GM19023 (cell line): ENCODE measurements at regions not wholly inside any gene's neighbourhood (a gene's known extent, or its start where the extent isn't known, plus 50 kb on each side); places are given as distances from the start of the nearest gene placed in this dataset.

Experiments used
- ATAC-seq: cut with Tn5 transposase; IDR thresholded peaks from one replicate; pipeline ENCODE4 v1.9.1; 2021; ENCODE audit warnings: mild to moderate bottlenecking, moderate library complexity; ENCODE audit not compliant: unreplicated experiment

DNA sequence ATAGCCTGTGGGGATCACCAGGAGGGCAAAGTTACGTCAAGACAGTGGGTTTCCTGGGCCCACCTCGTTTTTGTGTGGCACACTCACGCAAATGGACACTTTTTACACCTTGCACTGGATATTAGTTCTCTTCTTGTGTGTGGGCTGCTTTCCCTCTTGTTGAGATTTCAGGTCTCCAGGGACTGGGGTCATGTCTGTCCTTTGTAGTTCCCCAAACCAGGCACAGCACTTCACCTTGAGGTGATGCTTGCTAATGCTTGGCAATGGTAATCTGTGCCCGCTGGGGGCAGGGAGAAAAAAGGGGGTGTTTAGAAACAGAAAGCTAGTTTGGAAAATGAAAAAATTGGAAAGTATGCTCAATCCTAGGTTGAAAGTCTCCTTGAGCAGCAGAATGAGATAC, 195.3 kb downstream of the PTEN start:
- no peak for ATAC-seq

DNA sequence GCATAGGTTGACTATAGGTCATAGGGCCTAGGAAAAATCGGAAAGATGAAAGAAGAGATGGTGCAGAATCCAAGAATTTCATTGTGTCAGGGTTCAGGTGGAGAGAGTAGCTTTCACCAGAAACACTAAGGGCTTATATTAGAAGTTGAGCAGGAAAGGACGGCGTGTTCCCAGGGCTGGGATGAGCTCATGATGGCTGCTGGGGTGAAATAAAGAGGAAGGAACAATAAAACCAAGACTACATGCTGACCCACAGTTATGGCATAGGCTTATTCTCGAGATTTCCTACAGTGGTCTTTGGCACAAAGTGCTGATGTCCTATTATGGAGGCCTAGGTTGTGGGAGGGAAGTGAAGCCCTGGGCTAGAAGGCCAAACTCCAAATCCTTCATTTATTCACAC, 195.8 kb downstream of the PTEN start:
- ATAC-seq = no peak

DNA sequence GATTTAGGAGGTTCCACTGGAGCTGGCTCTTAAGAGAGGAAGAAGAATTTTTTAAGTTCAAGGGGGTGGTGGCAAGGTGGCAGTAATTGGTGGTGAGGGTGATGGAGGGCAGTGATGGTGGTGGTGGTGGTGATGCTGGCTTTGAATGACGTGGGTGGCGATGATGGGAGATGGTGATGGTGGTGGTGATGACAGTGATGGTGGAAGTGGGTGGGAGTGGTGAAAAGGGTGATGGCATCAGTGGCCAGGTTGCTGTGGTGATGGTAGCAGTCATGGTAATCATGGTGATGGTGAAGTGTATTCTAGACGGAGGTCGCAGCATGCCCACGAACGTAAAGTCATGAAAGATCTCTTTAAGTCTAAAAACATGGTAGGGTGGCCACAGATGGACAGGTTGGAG, 197.3 kb downstream of the PTEN start:
- no peak for ATAC-seq

DNA sequence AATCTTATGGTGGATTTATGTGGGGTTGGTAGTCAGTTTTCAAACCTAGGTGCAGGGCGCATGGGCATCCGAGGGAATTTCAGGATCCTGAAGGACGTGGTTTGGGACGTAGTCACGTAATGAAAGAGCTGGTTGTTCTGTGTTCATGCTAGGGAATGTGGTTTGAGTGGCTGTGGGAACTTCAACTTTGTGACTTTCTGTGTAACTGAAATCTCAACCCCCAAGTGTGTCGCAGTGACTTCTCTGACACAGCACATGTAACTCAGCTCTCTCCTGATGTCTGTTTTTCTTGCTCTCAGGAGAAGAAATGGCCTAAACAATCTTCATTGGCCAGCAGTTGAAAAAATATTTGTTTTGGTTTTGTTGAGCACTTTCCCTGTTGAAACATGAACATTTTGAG, 199.0 kb downstream of the PTEN start:
- ATAC-seq = no peak

DNA sequence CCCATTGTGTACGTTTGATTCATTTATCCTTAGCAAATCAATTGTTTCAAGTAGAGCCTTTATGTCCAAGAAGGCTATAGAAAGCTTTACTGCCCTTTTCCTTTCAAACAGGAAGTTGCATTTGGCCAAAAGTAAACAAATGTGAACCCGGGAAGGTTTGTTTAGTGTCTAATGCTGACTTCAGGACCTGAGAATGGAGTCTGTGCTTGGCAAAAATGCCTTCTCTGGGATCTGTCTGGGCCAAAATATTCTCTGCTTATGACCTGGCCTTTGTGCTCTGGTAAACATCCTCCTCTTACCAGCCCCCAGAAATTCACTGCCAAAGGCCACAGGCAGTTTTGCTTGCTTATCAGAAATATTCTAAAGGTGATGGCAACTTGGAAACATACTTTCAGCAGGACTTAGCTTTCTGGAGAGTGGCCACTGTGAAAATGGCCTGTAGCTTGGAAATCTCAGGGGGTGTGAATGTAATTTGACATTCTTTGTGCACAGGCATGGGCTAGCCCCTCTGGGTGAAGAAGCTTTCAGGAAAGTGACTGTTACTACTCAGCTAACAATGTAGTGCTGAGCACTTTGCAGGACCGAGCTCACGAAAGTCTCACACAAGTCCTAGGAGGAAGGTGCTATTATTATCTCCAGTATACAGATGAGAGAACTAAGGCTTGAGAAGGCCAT, 199.5 kb downstream of the PTEN start:
- ATAC-seq = no peak

DNA sequence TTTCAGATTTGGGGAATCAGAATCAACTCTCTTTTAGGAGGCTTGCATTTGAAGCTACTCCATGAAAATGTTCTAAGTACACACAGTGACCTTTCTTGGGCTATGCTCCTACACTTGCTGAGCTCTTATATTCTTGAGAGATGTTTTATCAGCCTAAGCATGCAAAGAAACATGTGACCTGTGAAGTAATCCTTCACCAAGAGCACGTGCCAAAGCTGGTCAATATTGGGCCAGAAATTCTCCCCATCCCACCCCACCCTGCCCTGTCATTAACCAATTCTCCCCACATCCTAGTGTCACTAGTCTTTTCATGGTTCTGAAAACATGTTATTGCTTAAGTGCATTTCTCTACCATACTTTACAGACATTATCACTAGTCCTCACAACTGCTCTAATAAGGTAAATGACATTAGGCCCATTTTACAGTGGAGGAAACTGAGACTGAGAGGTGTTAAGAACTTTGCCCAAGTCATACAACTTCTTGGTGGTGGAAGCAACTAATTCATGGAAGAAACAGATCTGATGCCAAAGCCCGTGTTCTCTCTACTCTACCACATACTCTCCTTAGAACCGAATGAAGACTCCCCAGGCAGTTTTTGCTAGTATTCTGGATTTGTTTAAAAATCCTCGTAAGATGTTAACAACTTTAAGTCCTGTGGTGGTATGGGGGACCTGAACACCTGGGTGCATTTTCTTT, 200.6 kb downstream of the PTEN start:
- ATAC-seq = no peak

DNA sequence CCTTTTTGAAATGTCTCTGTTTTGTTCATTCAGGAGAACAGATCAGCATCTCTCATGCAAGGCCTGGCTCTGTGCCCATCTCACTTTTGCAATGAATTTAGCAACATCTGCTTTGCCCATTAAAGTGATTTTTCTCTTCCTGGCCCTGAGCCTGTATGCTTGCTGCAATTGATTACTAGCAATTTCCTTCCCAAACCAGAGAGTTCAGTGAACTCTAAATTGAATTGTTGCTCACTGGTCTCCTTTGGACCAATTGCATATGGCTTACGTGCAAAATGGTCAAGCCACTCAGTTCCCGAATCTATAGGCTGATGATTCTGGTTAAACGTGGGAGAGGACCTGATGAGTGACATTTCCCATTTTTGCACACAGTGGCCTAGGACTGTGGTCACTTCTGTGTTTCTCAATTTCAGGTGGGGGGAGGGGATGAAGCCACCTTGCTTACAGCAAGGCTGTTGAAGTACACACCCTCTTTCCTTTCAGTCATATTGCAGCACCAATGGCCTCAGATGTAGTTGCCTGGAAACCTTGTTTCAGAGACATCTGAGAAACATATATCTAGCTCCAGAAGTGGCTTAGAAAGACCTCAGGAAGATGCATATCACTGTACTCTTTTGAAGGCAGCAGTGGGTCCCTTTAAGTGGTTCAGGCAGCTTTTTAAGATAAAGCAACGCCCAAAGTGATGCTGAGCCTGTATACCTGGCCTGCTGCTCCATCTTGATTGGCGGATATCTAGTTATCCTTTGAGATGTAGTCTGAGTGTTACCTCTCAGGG, 201.4 kb downstream of the PTEN start:
- peak; percentile 62 for ATAC-seq

DNA sequence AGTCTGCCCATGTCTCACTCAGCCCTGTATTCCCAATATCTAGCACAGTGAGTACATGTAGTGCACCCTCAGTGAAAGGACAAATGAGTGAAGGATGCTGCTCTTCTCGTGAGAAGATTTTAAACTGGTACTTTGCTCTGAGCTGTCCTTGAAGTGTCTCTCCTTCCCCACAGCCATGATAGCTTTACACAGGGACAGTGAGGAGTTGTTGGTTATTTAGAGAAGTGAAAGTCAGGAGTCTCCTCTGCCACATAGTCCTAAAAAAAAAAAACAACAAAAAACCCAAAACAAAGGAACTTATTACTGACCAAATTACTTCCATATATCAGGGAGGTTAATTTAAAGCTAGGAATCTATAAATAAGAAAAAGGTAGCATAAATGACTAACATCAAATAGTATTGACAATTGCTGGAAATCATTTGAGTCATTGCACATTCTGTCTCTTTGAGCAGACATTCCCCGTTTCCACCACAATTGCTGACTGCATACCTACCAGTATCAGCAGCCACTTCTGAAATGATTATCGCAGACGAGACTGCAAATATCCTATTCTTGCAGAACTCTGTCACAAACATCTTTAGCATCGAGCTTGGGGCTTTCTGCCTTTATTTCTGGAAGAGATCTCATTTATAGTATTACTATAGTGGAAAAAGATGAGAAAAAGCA, 202.1 kb downstream of the PTEN start:
- peak; percentile 4 for ATAC-seq

DNA sequence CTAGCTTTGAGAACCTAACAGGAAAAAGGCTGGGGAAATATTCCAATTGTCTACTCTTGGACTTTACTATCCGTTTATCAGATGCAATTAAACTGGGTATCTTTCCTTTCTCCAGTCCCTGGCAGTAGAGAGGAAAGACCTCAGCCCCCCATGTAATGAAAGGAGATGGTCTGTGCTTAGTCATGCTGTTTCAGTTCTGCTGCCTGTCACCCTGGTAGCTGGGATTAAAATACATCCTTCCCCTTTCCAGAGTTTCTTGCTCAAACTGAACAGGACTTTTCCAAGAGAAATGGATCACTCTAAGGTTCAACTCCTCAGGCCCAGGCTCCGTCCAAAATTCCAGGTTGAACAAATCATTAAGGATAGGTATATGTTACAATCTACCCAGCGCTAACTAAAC, 202.9 kb downstream of the PTEN start:
- no peak for ATAC-seq

DNA sequence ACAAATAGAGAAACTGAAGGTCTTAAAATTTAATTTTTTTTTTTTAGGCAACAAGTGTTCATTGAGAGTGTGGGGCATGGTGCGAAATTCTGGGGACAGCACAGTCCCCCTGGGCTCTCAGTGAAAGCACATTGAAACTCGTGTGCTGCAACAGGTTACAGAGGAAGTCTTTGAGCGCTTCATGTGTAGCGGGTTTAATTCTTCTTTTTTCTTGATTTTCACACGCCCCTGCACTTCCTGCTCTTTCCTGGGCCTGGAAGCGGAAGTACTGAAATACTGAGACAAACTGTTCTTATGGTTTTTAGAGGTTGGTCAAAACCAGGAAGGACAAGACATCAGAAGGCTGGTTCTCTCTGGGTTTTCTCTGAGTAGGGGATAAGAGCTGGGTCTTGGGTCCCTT, 203.5 kb downstream of the PTEN start:
- ATAC-seq = no peak

DNA sequence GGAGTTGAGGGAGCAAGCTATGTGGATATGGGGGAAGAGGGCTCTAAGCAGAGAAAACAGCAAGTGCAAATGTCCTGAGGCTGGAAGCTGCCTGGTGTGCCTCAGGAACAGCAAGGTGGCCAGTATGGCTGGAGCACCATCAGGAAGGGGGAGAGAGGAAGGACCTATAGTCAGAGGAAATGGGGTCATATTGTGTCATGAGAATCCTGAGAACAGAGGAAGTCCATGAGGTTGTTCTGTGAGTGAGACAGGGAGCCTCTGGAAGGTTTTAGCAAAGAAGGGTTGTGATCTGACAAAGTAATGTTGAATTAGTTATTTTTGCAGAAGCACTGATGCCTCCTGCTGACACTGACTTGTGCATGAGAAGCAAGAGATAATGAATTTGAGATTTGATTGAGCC, 204.3 kb downstream of the PTEN start:
- no peak for ATAC-seq

DNA sequence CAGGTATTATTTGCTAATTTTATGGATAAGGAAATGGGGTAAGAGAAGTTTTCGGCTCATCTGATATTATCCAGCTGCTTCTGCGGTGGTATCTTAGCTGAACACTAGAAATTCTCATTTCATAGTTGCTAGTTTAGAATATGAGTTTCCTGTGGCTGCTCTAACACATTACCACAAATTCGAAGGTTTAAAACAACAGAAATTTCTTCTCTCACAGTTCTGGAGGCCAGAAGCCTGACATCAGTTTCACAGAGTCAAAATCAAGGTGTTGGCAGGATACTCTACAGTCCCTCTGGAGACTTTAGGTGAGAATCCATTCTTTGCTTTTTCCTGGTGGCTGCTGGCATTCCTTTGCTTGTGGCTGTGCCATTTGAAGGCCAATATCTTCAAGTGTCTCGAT, 205.9 kb downstream of the PTEN start:
- ATAC-seq = no peak

DNA sequence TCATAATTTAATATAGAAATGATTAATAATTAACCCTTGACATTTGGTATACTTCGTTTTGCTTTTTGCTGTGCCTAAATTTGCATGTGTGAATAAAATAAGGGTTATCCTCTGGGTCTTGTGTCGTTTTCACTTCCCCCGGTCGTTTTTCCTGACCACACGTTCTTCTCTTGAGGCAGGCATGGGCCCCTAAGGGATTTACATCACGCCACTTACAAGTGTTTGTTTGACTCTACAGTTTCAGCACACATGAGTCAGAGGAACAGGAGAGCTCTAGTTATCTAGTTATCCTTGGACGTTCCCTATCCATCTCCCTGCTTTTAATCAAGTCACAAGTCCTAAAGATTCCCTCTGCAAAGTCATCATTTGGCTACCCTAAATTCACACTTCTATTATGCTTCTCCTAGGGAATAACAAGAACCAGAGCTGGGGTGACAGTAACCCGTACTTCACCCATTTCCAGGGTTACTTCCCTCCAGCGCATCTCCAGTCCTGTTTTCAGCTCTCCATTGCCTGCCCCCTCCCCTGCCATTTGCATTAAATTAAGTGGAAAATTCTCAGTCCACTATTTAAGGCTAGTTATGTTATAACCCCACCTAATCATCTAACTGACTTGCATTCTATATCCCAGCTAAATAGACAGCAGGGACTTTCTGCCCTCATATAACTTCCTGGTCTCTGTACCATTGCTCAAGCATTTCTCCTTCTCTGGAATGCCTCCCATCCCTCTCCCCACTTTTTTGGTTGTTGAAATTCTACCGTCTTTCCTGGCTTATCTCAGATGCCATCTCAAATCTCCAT, 206.9 kb downstream of the PTEN start:
- ATAC-seq = peak; percentile 55

DNA sequence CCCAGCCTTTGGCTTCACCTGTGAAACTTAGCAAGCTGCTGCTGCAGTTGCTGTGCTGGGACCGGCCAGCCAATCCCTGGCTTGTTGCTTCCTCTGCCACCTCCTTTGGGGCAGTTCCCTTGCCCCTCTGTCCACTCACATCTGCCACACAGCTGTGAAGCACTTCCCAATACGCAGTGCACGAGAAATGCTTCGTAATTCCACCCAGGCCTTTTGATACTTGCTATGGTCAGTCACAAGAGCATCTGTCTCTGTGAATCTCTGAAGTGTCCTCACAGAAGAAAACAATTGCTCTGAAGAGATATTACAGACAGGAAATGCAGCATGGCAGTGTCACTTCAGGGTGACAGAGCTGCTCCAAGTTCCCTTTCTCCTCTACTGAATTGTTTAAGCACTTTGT, 208.5 kb downstream of the PTEN start:
- ATAC-seq = no peak

DNA sequence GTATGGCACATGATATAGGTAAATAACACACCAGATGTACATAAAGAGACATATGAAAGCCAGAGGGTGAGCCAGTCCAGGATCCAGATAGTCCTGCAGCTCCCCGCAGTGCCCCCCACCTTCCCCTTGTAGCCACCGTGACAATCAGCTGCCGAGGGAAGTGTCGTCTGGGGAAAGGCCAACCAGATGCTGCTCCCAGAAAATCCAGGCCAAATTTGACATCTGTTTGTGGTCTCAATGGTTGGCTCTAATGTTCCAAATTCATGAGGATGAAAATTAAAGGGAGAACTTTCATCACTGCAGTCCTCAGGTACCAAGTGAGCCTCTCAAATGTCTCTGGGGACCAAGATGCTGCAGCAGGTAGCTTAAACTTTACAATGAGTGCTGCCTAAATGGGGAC, 210.3 kb downstream of the PTEN start:
- no peak for ATAC-seq

DNA sequence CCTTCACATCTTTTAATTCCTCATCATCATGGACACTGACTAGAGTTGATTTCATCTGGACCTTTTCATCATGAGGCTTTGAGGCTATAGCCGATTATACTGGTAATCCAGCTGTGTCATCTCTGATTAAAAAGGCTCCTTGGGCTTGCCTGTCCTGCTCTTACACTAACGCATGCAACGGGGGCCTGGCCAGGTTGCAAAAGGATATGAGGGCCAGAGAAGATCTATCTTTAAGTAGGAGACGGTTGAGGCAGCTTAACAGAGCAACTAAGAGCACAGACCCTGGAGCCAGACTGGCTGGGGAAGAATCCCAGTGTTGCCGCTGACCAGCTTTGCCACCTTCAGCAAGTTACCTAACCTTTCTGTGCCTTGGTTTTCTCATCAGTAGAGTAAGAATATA, 211.5 kb downstream of the PTEN start:
- ATAC-seq = no peak

DNA sequence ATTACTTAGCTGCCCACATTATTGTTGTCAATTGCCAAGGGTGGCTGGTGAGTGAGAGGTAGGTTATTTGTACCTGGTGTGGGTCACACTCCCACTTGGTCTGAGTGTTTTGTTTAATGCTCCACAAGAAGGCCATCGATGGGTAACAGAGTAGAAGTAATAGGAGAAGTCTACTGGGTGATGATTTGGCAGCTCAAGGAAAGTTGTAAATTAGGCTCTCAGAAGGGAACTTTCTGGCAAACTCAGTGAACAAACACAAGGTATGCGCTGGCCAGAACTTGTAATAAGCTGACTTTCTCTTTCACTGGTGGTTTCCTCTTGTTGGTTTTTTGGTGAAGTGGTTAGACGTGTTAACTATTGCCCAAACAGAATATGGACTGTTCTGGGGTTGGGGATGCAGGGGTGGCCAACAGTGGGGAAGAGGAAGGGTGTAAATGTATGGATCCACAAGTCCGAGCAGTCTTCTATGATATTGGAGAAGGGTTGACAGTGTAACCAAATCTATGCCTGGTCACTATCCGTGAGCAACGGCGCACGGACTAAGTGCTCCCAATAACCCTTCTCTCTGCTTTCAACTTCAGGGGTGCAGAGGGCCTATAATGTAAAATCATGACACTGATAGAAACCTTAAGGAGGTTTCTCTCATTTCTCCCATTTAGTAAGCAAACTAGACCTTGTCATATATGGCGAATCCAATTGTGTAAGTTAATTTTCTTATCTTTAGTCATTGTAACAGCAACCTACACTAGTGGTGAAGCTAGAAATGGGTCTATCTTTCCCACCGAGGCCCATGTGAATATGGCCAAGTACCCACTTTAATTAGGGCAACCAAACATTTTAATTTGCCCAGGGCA, 212.8 kb downstream of the PTEN start:
- peak; percentile 56 for ATAC-seq

DNA sequence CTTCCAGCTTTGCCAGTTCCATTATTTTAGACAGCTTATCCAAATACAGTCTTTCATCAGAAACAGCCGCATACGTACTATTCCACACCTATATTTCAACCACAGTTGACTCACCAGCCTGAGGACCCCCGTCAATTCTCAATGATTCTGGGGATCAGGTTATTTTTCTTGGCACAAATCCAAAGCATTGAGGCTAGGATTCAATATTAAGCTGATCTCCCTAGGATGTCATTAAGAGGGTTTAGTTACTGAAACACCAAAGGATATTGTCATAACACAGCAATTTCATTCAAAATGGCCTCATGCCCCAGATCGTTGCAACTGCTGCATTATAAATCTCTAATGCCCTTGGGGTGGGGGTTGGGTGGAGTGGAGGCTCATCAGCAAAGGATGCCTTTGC, 214.6 kb downstream of the PTEN start:
- ATAC-seq = no peak

DNA sequence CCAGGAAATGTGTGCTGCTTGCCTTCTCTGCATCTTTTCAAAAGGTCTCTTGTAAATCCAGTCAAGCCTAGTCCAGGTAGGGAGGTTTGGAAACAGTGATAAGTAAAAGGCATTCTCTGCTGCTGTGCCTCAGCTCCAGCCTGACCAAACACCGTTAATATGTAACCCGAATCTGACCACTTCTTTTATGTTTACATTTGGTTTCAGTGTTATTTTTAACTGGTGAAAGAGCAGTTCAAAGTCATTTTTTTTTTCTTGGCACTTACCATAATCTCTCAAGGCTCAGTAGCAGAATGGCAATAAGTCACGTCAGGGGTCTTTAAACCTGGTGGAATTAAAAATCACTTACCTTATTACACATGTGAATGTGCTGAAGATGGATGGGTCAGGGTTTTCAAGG, 216.8 kb downstream of the PTEN start:
- peak; percentile 45 for ATAC-seq
